GM18868 (cell line): ENCODE measurements at regions not wholly inside any gene's neighbourhood (a gene's known extent, or its start where the extent isn't known, plus 50 kb on each side); places are given as distances from the start of the nearest gene placed in this dataset.

Experiments used
- ATAC-seq: cut with Tn5 transposase; IDR thresholded peaks from one replicate; pipeline ENCODE4 v1.9.1; 2021; ENCODE audit warnings: mild to moderate bottlenecking, moderate library complexity; ENCODE audit not compliant: unreplicated experiment

DNA sequence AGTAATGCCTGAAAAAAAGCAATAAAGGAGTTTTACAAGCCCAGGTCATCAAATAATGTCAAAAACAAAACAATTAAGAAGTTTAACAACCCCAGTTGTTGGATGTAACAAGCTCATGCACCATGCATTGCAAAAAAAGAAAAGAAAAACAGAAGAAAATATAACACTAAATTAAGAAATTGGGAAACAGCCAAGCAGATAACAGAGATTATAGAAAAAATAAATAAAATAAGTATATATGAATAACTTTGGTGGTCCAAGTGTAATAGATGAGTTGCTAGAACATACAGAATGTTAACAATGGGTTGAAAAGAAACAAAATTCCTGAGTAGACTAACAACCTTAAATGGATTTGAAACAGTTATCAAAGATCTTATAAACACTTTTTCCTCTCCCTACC is 573.1 kb upstream of the SOX11 start:
- ATAC-seq = no peak

DNA sequence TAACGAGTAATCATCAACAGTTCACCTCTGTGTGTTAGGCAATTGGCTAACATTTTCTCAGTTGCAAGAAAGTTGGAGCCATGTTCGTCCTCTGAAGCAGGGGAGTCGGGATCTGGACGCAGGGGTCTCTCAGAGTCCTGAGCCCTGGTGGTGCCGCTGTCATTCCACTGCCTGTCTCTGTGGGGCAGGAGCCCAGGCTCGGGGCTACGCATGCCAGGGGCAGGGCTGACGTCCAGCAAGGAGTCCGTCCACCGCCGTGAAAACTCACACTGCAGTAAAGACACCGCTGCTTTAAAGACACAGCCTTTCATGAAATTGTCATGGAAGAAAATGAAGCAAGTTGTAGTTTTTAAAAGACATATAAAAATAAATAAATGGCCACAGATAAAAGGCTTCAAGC is 571.1 kb upstream of the SOX11 start:
- ATAC-seq = no peak

DNA sequence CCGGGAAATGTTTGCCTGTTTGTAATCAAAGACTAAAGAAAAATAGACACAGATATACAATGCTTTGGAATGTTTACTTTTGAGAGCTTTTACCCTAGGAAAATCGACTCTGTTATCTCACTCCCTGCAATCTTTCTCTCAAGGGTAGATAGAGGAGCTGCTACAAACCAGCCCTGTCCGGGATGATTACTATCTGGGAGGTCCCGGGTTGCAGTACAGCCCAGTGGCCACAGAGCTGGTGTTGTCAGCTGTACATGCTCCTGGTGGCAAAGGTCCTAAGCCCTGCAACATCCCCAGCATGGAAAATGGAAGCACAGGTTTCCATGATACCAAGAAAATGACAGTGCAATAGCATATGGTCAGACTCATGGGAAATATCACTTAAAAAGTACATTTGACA is 570.5 kb upstream of the SOX11 start:
- ATAC-seq = no peak

DNA sequence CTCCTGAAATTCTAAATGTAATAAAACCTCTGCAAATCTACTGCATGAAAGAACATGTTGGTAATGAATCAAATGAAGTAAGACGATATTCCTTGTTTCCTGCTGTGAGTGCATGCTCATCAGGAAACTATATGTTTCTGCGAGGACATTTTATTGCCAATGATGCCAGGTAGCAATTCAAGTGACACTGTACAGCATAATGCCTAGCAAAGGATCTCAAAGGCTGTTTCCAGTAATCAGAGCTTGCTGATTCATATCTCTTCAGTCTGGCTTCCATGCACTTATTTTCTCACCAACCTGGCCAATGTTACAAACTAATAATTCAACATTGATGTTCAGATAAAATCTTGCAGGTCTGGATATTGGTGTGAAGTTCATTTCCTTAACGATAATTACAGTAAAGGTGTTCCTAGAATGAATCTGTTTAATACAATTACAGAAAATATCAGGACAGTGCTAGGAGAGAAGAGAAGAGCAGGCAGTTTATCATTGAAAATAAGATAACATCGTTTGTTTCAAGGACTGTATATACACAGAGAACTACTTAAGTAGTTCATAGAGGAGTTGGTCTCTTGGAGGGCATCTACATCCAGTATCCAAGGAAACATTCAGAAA is 568.5 kb upstream of the SOX11 start:
- ATAC-seq = no peak

DNA sequence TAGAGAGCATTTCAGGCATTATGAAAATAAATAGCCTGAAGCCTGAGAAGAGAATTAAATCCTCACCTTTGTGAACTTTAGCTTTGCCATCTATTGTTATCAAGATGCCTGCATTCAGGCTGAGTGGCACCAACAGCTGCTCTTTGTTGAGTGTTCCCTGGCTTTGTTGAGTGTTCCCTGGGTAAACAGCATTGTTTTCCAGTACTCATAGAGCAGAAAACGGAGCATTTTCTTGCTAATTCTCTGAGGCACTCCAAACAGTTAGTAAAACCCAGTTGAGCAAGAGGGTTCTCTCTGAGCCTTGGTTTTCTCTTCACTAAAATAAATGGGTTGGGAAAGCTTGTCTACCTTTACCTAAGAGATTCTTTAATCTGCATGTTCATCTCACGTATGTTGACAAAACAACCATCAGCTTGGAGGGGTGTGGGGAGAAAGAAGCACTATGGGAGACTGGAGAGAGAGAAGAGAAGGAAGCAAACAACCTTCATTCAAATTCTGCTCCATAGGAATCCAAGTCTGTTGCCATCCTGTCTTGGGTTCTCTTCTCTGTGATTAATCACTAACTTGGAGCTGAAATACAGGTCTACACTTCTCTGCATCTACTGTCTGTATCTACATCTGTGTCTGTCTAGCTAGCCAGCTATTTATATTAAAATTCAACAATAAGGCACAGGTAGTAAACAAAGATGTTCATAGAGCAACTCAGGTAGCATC is 567.0 kb upstream of the SOX11 start:
- no peak for ATAC-seq

DNA sequence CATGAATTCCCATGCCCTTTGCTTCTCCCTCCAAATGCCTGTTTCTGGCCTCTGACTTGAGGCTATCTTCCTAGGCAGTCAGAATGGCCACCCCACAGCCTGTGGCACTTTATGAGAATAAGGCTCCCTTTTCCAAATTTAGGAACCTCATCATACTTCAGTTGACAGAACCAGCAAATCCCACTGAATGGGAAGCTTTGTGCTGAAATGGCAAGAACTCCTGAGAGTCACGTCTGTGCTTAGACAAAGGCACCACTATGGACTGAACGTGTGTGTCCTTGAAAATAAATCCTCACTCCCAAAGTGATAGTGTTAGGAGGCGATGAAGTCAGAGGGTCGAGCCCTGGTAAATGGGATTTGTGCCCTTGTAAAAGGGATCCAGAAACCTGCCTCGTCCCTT is 559.9 kb upstream of the SOX11 start:
- no peak for ATAC-seq

DNA sequence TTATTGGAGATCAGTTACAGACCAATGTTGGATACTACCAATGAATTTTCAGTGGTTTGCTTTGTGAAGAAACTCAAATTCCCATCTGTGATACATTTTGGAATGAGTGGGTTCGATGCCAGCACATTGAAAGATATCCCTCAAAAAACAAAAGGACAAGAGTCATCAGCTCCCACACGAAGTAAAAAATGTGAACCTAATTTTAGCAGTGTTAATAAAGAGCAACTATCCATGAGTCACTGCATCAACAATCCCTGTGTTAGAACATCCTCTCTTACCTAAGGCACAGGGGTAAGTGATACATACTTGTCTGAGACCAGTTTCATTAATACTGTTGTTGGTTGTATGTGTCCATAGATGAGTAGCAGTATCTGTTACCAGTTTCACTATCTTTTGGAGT is 551.8 kb upstream of the SOX11 start:
- ATAC-seq = no peak

DNA sequence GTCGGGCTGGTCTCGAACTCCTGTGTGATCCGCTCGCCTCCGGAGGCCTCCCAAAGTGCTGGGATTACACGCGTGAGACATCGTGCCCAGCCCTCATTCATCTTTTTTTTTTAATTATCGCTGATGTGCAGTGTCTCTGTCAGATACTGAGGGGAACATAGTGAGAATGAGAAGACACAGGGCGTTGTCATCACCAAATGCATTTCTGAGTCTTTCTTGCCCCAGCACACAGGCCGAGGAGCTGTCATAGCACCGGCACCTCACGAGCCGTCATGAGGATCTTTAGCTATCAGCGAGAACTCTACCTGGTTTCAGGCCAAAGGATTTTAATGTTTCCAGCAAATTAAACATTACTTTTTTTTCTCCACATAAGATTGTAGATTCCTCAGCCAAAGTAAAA is 548.0 kb upstream of the SOX11 start:
- no peak for ATAC-seq

DNA sequence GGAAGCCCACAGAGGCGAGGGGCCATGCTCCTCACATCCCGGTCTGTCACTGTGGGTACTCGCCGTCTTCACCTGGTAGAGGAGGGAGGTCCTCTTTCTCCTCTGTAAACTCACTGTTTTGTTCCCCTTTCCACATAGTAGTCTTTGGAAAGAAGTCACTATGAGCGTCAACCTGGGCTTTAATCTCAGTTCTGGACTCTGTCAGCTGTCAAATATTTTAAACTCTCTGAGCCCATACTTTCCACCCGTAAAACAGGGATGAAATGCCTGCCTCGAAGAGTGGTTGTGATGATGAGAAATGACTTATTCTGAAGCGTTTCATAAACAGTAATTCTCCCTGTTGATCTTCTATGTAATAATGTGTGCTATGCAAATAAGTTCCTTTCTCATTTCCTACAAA is 547.1 kb upstream of the SOX11 start:
- no peak for ATAC-seq

DNA sequence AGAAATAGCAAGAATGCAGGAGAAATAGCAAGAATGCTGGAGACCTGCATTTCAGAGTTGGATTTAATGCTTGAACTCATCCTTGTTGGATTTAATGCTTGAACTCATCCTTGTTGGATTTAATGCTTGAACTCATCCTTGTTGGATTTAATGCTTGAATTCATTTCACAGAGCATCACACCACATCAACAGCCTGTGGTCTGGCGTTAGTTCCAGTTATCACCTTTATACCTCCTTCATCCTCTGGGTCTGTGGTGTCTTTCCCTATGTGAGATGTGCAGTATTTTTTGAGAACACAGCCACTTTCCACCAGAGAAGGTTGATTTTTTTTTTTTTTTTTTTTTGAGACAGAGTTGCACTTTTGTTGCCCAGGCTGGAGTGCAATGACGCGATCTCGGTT is 546.4 kb upstream of the SOX11 start:
- ATAC-seq = no peak

DNA sequence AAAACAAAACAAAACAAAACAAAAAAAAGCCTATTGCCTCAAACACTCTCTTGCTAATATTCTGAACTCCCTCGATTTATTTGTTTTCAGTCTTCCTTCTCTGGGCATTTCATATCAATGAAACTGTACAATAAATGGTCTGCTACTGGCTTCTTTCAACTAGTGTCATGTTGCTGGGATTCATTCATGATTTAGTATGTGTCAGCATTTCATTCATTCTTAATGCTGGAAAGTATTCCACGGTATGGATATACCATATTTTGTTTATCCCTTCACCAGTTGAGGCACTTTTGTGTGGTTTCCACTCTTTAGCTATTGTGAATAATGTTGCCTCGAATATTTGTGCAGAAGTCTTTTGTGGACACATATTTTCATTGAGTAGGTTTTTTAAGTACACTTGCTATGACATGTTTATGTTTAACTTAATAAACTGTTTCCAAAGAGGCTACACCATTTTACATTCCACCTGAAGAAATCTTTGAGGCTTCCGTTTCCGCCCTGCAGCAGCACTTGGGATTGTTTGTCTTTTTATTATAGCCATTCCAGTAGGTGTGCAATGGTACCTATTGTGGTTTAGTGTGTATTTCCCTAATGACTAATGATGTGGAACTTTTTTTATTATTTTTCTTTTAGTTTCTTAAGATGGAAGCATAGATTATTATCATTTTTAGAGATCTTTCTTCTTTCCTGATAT is 543.6 kb upstream of the SOX11 start:
- ATAC-seq = no peak

DNA sequence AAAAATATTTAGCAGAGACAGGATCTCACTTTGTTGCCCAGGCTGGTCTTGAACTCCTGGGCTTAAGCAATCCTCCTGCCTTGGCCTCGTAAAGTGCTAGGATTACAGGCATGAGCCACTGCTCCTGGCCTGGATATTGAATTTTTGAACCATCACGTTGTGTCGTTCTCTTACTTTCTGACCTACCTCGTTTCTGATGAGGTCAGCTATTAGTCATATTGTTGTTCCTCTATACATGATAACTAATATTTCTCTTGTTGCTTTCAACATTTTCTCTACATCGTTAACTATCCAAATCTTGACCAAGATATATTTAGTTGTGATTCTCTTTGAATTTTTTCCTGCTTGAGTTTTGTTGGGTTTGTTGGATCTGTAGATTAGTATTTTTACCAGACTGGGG is 541.3 kb upstream of the SOX11 start:
- no peak for ATAC-seq

DNA sequence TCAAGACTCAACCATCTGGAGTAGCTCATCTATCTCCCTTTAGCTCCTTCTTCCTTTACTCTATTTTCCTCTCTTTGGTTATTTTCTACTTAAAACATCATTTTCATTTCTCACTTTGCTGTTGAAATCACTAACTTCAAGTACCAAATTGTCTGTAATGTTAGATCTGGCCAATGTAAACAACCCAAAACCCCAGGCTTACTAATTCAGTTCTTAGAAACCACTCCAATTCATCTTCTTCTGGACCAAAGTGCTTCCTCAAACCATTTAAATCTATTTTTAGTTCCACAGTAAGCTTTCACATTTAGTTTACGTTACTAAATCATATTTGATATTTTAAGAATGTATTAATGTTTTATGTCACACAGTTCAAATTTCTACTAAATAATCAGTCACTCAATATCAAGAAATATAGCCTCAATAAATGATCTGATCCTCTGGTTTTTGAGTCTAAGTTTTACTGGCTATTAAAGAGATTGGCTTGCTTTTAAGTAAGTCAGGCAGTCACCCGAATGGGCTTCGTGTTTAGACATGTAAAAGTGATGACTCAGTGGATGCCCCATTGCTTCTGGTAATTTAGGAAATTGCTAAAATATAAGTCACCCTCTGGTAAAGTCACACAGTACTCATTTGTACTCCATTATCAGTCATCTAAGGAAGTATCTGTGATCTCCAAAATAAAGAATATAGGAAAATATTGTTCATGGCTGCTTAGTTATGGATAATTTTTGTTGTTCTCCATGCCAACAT is 527.2 kb upstream of the SOX11 start:
- no peak for ATAC-seq

DNA sequence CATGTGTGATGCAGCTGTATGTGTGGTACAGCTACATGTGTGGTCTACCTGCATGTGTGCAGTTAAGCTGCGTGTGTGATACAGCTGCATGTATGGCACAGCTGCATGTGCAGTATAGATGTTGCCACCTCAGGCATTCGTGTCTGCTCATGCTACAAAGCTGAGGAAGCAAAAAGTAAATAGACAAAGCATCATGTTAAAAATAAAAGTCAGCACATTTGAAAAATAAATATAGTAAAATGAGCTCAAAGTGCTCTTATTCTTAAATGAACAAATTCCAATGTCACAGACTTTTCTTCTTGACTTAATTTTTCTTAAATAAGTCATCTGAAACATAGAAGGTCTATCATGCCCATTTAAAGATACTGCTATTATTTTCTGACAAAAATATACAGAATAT is 519.3 kb upstream of the SOX11 start:
- ATAC-seq = no peak

DNA sequence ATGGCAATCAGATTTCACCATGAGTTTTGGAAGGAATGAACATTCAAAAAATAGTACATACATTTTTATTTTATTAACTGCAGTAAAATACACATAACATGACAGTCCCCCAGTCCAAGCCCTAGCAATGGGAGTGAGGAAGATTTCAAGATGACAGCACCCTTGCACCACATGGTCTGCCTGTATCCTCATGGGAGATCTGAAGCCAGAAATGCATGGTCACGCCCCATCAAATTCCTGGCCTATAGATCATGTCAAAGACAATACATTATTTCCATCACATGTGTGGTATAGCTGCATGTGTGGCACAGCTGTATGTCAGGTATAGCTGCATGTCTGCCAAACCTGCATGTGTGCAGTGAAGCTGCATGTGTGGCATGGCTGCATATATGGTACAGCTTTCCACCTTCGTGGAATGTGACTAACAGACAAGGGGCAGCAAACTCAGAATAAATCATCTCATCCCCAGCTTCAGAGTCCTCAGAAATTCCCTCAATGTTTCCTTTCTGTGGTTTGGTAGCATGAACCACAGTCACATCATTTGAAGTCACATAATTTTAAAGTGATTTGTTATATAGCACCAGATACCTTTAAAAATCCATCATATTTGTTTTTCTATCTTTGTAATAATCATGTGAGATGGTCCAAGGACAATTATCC is 518.2 kb upstream of the SOX11 start:
- no peak for ATAC-seq

DNA sequence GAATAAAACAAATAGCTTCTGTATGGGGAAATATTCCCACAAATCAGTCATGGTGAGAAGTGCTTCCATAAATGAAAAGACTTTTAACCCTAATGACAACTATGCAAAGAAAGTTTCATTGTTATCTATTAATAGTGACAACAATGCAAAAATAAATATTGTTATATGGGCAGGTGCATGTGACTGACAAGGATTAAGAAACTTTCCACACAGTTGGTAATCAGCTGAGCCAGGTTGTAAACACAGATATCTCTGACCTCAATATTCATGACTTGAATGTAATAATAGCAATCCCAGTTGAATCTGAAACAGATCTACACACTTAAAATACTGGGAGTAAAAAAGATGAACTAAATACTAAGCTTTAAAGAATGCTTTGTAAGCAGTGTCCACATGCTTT is 517.0 kb upstream of the SOX11 start:
- no peak for ATAC-seq

DNA sequence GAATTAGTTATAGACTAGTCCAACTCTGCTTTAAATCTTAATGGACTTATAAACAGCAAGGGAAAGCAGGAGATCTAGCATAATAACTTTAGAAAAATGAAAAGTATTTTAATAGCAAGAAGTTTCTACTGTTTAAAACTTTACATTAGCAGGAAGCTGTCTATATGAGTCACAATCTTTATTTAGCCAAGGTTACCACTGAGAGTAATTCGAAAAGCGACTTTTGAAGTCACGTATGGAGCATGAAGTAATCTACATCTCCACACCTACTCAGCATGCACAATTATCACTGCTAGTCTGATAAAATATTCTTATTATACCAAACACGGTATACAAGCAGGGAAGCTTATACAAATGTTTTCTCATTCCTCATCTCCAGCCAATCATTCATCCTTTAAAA is 515.4 kb upstream of the SOX11 start:
- ATAC-seq = no peak

DNA sequence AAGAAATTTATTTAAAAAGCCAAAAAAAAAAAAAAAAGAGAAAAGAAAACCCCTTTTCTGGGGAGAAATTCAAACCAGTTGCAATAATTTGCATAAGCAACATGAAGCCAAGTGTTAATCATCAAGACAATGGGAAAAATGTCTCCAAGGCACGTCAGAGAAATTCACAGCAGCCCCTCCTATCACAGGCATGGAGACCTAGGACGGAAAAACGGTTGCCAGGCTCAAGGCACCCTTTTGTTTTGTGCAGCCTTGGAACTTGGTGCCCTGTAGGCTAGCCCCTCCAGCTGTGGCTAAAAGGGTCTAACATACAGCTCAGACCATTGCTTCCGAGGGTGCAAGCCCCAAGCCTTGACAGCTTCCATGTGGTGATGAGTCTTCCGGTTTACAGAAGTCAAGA is 509.2 kb upstream of the SOX11 start:
- ATAC-seq = no peak

DNA sequence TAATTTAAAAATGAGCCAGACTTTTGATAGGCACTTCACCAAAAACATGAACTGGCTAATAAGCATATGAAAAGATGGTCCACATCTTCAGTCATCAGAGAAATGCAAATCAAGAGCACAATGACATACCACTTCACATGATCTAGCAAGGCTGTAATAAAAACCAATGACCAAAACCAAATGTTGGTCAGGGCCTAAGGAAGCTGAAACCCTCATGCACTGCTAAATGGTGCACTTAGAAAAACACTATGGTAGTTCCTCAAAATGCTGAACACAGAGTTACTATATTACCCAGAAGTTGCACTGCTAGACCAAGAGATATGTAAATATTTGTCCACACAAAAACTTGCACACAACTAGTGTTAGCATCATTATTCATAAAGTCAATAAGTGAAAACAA is 504.9 kb upstream of the SOX11 start:
- no peak for ATAC-seq

DNA sequence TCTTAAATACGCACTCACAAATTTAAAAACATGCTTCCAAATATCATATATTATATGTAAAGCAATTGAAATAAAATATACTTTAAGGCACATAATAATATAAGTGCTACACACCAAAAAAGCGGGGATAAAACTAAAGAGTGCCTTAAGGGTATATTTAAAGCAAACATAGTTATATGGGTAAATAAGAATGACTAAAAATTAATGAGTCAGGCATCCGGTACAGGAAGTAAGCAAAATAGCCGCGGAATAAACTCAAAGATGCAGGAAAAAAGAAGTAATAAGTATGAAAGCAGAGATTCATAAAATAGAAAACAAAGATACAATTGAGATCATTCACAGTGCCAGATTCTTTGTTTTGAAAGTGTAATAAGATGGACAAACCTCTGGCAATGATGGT is 503.5 kb upstream of the SOX11 start:
- no peak for ATAC-seq

DNA sequence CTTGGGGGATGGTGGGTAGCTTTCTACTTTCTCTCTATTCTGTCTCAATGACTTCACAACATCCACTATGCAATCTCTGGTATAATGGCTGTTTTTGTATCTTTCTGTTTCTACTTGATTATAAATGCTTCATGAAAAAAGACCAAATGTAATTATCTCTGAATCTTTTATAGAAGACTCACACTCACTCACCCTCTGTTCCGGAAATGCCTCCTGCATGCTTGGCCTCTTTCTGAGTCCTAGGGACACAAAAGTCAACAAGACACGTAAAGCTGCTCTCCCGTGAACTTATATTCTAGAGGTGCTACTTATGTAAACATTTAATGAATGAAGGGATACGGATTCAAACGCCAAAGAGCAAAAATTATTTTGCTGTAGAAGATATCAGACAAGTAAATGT is 502.2 kb upstream of the SOX11 start:
- no peak for ATAC-seq
